Endothelial cell of umbilical vein (primary cell): ENCODE measurements at regions not wholly inside any gene's neighbourhood (a gene's known extent, or its start where the extent isn't known, plus 50 kb on each side); places are given as distances from the start of the nearest gene placed in this dataset.

Experiments used
- BruUV-seq: library from RNA; stranded (reverse); fragments of 400-500 nt; replicated peaks from 2 replicates; lab custom pipeline; 2021; lab: Mats Ljungman, UMichigan
- CTCF ChIA-PET: fragments of 300-600, 350-600 bp; sonication (Branson Sonifier 250); formaldehyde crosslinking; loops from one replicate; lab custom pipeline; 2021; ENCODE audit warnings: antibody characterized with exemption, inconsistent platforms; lab: Charles Lee
- POLR2A ChIA-PET: fragments of 300-600, 350-600 bp; sonication (Branson Sonifier 250); formaldehyde crosslinking; loops from one replicate; lab custom pipeline; 2021; ENCODE audit warnings: antibody characterized with exemption, inconsistent platforms; lab: Charles Lee
- DNase-seq: peaks from one replicate; pipeline ENCODE4 v3.0.0-alpha.2; 2011; ENCODE audit warnings: low read depth, low spot score
- FAIRE-seq: peaks from 2 replicates; lab custom pipeline; 2011; peaks lifted over from hg19 to GRCh38; lab: Jason Lieb, UNC
- H2AFZ ChIP-seq: 2 replicates; pipeline ENCODE4 v1.6.0; 2012; ENCODE audit warnings: low read depth, low read length, control low read depth, inconsistent platforms
- H3K27ac ChIP-seq: 2 replicates; pipeline ENCODE4 v1.5.1; 2011; ENCODE audit warnings: low read depth, mild to moderate bottlenecking, control low read depth, low read length, moderate library complexity; ENCODE audit not compliant: insufficient read depth
- H3K27me3 ChIP-seq, 2 experiments: 2 replicates each; pipeline versions ENCODE4 v1.6.0 to v1.6.1; 2011; ENCODE audit warnings: low read length in 2 of 2, mixed read lengths in 1 of 2; ENCODE audit not compliant: control insufficient read depth in 2 of 2, insufficient read depth in 2 of 2
- H3K36me3 ChIP-seq, 2 experiments: 2 replicates in 1 of 2; 3 replicates in 1 of 2; pipeline ENCODE4 v1.5.1; 2011; ENCODE audit warnings: low read length in 2 of 2, mild to moderate bottlenecking in 1 of 2, moderate library complexity in 1 of 2; ENCODE audit not compliant: control insufficient read depth in 2 of 2, insufficient read depth in 2 of 2; ENCODE audit errors: extremely low read depth in 1 of 2
- H3K4me1 ChIP-seq: 3 replicates; pipeline ENCODE4 v1.5.1; 2011; ENCODE audit warnings: mild to moderate bottlenecking, low read length; ENCODE audit not compliant: control insufficient read depth, insufficient read depth; ENCODE audit errors: extremely low read depth
- H3K4me2 ChIP-seq: 2 replicates; pipeline ENCODE4 v1.6.1; 2011; ENCODE audit warnings: low read length, control low read depth, mixed read lengths; ENCODE audit not compliant: insufficient read depth
- H3K4me3 ChIP-seq, 3 experiments: fragments of 200-600 bp in 1 of 3; sonication (generic), shearing (Covaris generic) in 1 of 3; replicated peaks in 1 of 3; 2 replicates each; pipeline ENCODE4 v1.5.1; 2011 to 2016; ENCODE audit warnings: control low read depth in 3 of 3, low read length in 3 of 3, mild to moderate bottlenecking in 2 of 3, inconsistent platforms in 1 of 3, low read depth in 1 of 3, moderate library complexity in 1 of 3; ENCODE audit not compliant: insufficient read depth in 1 of 3
- H3K79me2 ChIP-seq: 2 replicates; pipeline ENCODE4 v1.6.0; 2012; ENCODE audit warnings: low read length, inconsistent platforms; ENCODE audit not compliant: control insufficient read depth, insufficient read depth
- H3K9ac ChIP-seq: replicated peaks from 2 replicates; pipeline ENCODE3; 2011; ENCODE audit warnings: low read length, control low read depth; ENCODE audit not compliant: insufficient read depth; ENCODE audit errors: extremely low read depth
- H3K9me1 ChIP-seq: replicated peaks from 3 replicates; pipeline ENCODE4 v1.6.0; 2011; ENCODE audit warnings: mild to moderate bottlenecking, low read length; ENCODE audit not compliant: control insufficient read depth, insufficient read depth; ENCODE audit errors: extremely low read depth
- H3K9me3 ChIP-seq: replicated peaks from 2 replicates; pipeline ENCODE4 v1.5.1; 2012; ENCODE audit warnings: low read length, inconsistent platforms; ENCODE audit not compliant: control insufficient read depth, insufficient read depth
- H4K20me1 ChIP-seq: replicated peaks from 2 replicates; pipeline ENCODE3; 2011; ENCODE audit warnings: mild to moderate bottlenecking, low read length; ENCODE audit not compliant: control insufficient read depth, insufficient read depth; ENCODE audit errors: extremely low read depth
- FOS ChIP-seq: IDR thresholded peaks from 2 replicates; pipeline ENCODE4 v1.6.1; 2011; ENCODE audit warnings: mild to moderate bottlenecking, low read length, moderate library complexity, borderline replicate concordance; ENCODE audit not compliant: insufficient read depth
- GATA2 ChIP-seq: IDR thresholded peaks from 2 replicates; pipeline ENCODE4 v1.7.0; 2011; ENCODE audit warnings: low read depth, mild to moderate bottlenecking, moderate library complexity, mixed read lengths, low read length; ENCODE audit not compliant: insufficient read length, insufficient read depth
- JUN ChIP-seq: IDR thresholded peaks from 2 replicates; pipeline ENCODE4 v1.6.1; 2011; ENCODE audit warnings: borderline replicate concordance, low read depth; ENCODE audit not compliant: insufficient read length, insufficient read depth
- MYC ChIP-seq: IDR thresholded peaks from one replicate; pipeline ENCODE4 v1.6.1; 2011; ENCODE audit warnings: mild to moderate bottlenecking, low read depth, low read length
- POLR2A ChIP-seq: IDR thresholded peaks from 2 replicates; pipeline ENCODE4 v1.6.1; 2012; ENCODE audit warnings: low read depth, mild to moderate bottlenecking, control low read depth, low read length
- POLR2AphosphoS5 ChIP-seq: IDR thresholded peaks from 2 replicates; pipeline ENCODE4 v1.6.1; 2012; ENCODE audit warnings: low read depth, mild to moderate bottlenecking, control low read depth, low read length, moderate library complexity; ENCODE audit not compliant: insufficient read depth
- dilution Hi-C: fragments of 300-500 bp; cut with MboI; formaldehyde crosslinking; loops from one replicate; pipeline ENCODE4 v1.15.0; 2019; ENCODE audit warnings: low sequenced_read_pairs; ENCODE audit not compliant: extremely low pct_ligation_motif_present
- intact Hi-C: fragments of 100-400 bp; cut with micrococcal nuclease; formaldehyde crosslinking; loops from one replicate; pipeline ENCODE4 v1.10.0; 2022

GRCh38 chr13:105069106-105069505 is 1466.4 kb downstream of the EFNB2 start:
- no peak overlapping the region for H3K4me2 ChIP-seq
- dilution Hi-C loops: no loop called here

GRCh38 chr13:105063676-105064075 is 1471.8 kb downstream of the EFNB2 start:
- H2AFZ ChIP-seq: peak overlapping the region; percentile 71
- peaks cover 2% of the 10 kb centered on the region for H3K4me1 ChIP-seq
- no TSS peak for BruUV-seq
- H3K9me3 ChIP-seq: no peaks in the 10 kb centered on the region
- intact Hi-C loops: no loop called here
- no peak overlapping the region for H3K9ac ChIP-seq
- no peak overlapping the region for H3K4me3 ChIP-seq
- POLR2A ChIA-PET: no interaction called here
- CTCF ChIA-PET: interaction anchor here (1.1 to 1.3 kb wide), 2 partner anchors 8 to 26 kb away, joined by 3 read pairs; no protein-coding TSS in a partner anchor
- TF ChIP-seq FOS (peak; percentile 6), MYC (no peak), POLR2AphosphoS5 (no peak), JUN (no peak)
- H3K27ac ChIP-seq: peak overlapping the region; percentile 37
- peak; percentile 4 for DNase-seq
- H3K4me2 ChIP-seq: no peak overlapping the region
- H4K20me1 ChIP-seq: no peaks in the 10 kb centered on the region
- no peaks in the 10 kb centered on the region for H3K9me1 ChIP-seq
- no peaks in the 10 kb centered on the region for H3K79me2 ChIP-seq
- H3K36me3 ChIP-seq: no peaks in the 10 kb centered on the region
- no peaks in the 10 kb centered on the region for H3K27me3 ChIP-seq
- FAIRE-seq: no peak
- dilution Hi-C loops: no loop called here

More at GRCh38 chr13:105069106-105069505, 1466.4 kb downstream of the EFNB2 start:
- TF ChIP-seq GATA2: no peak
- no peak for TF ChIP-seq FOS
- no peak for TF ChIP-seq MYC
- no peak for TF ChIP-seq JUN
- TF ChIP-seq POLR2A: no peak
- no peak overlapping the region for H3K9ac ChIP-seq
- H3K4me3 ChIP-seq: no peak overlapping the region
- POLR2A ChIA-PET: no interaction called here
- H2AFZ ChIP-seq: no peak overlapping the region
- no peaks in the 10 kb centered on the region for H3K79me2 ChIP-seq
- no peaks in the 10 kb centered on the region for H3K9me3 ChIP-seq
- no peaks in the 10 kb centered on the region for H3K4me1 ChIP-seq
- H3K9me1 ChIP-seq: no peaks in the 10 kb centered on the region
- CTCF ChIA-PET: no interaction called here
- no peaks in the 10 kb centered on the region for H3K27me3 ChIP-seq
- BruUV-seq: no TSS peak
- no peaks in the 10 kb centered on the region for H3K36me3 ChIP-seq
- H4K20me1 ChIP-seq: no peaks in the 10 kb centered on the region
- DNase-seq: no peak
- no peak overlapping the region for H3K27ac ChIP-seq
- FAIRE-seq: no peak
- intact Hi-C loops: no loop called here
